Adrenal gland (tissue), 5 donors: ENCODE measurements at regions not wholly inside any gene's neighbourhood (a gene's known extent, or its start where the extent isn't known, plus 50 kb on each side); places are given as distances from the start of the nearest gene placed in this dataset.

Source experiments
- CTCF ChIP-seq, 6 experiments: fragments of 450-650 bp in 4 of 6; fragments of 200-600 bp in 2 of 6; sonication (generic) in 1 of 6; IDR thresholded peaks; 1 replicate in 5 of 6; 2 replicates in 1 of 6; pipeline versions ENCODE4 v1.5.1 to v1.8.0; 2016 to 2021; ENCODE audit warnings: antibody characterized with exemption in 6 of 6, mild to moderate bottlenecking in 2 of 6, moderate library complexity in 1 of 6
- POLR2A ChIP-seq, 2 donors: fragments of 450-650 bp; IDR thresholded peaks; one replicate each; pipeline ENCODE4 v1.6.1; 2017; ENCODE audit warnings: antibody characterized with exemption in 2 of 2, mild to moderate bottlenecking in 2 of 2, moderate library complexity in 1 of 2
- donor health status: DM: no; HTN: no; CAD: no.

GRCh38 chr4:124526769-124527168 lies 185.8 kb downstream of the ANKRD50 start:
- TF ChIP-seq POLR2A (IDR thresholded peaks at IDR 0.05) (no peak), CTCF (IDR thresholded peaks at IDR 0.05) (no peak)
